H1 (cell line): ENCODE measurements at regions not wholly inside any gene's neighbourhood (a gene's known extent, or its start where the extent isn't known, plus 50 kb on each side); places are given as distances from the start of the nearest gene placed in this dataset.

ENCODE experiments used
- BCL11A ChIP-seq, 2 experiments: IDR thresholded peaks; one replicate each; pipeline ENCODE4 v1.6.1; 2011; ENCODE audit warnings: low read depth in 2 of 2, low read length in 2 of 2, mild to moderate bottlenecking in 2 of 2
- CREB1 ChIP-seq: IDR thresholded peaks from 2 replicates; pipeline ENCODE4 v1.6.1; 2012; ENCODE audit warnings: inconsistent platforms
- CTBP2 ChIP-seq: IDR thresholded peaks from 2 replicates; pipeline ENCODE4 v1.7.0; 2011; ENCODE audit warnings: borderline replicate concordance, mild to moderate bottlenecking, moderate library complexity, mixed read lengths, low read length; ENCODE audit not compliant: insufficient read depth, insufficient read length
- GABPA ChIP-seq: IDR thresholded peaks from 2 replicates; pipeline ENCODE4 v1.6.1; 2011; ENCODE audit warnings: mild to moderate bottlenecking, low read length, moderate library complexity, borderline replicate concordance; ENCODE audit not compliant: insufficient read depth
- HDAC6 ChIP-seq: IDR thresholded peaks from one replicate; pipeline ENCODE4 v1.7.1; 2012; ENCODE audit warnings: low read depth, mild to moderate bottlenecking, inconsistent platforms, low read length, moderate library complexity
- RNF2 ChIP-seq: fragments of 200-900, 300-1000 bp; sonication (generic); IDR thresholded peaks from 2 replicates; pipeline ENCODE4 v1.7.1; 2016; ENCODE audit warnings: borderline replicate concordance, low read depth, mild to moderate bottlenecking, antibody characterized with exemption, low read length; ENCODE audit not compliant: poor library complexity, severe bottlenecking; ENCODE audit errors: missing control alignments

DNA sequence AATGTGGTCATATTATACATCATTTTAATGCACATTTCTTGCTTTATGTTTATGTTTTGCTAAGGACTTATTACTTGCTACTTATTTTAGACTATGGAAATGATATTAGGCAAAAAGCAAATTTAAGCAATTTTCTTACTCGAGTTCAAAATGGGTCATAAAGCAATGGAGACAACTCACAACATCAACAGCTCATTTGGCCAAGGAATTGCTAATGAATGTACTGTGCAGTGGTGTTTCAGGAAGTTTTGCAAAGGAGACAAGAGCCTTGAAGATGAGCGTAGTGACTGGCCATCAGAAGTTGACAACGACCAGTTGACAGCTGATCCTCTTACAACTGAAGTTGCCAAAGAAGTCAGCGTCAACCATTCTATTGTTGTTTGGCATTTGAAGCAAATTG is 831.8 kb upstream of the SEL1L start (continued):
- TF ChIP-seq RNF2 (no peak), HDAC6 (no peak), GABPA (no peak), BCL11A (IDR thresholded peaks at IDR 0.05; ENCODE audit: low read depth in 2 of 2, low read length in 2 of 2) (no peak), CTBP2 (no peak), CREB1 (no peak)
